ENCODE measurements at regions not wholly inside any gene's neighbourhood (a gene's known extent, or its start where the extent isn't known, plus 50 kb on each side); places are given as distances from the start of the nearest gene placed in this dataset.
"Not testable (repeated sequence)": the region's sequence is repeated elsewhere in the genome, so short reads cannot be mapped to it uniquely, and the experiment has no call there.

DNA sequence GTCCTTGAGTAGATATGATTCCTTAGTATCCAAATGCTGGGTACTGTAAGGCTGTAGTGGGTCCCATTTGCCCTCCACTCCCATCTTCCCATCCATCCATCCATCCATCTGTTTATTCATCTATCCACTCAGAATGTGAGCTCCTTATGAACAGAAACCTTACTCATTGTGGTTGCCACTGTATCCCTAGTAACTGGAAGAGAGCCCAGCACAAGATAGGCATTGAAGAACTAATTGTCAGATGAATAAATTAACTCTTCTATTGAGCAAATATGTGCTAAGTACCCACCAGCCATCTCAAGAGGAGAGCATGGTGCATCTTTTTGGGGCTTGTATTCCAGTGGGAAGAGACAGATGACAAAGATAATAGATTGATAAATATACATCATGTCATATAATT is 86.4 kb upstream of the SEZ6L start:
- Histone ChIP-seq H3K27ac (ENCODE audit: low read depth, low read length) (no peak overlapping the region), H3K4me3 (ENCODE audit: low read depth, low read length) (no peak overlapping the region), H3K36me3 (ENCODE audit: control insufficient read depth, insufficient read depth, low read length) (no peaks in the 10 kb centered on the region), H3K9me3 (ENCODE audit: control insufficient read depth, insufficient read depth, low read length) (no peaks in the 10 kb centered on the region), H3K4me1 (ENCODE audit: control insufficient read depth, insufficient read depth, low read length) (no peaks in the 10 kb centered on the region), H3K27me3 (ENCODE audit: control insufficient read depth, insufficient read depth, low read length) (no peaks in the 10 kb centered on the region)
- peak in 1 of 6 donors; percentile 73 for DNase-seq (ENCODE audit: low read depth in 4 of 6, low spot score in 6 of 6)

DNA sequence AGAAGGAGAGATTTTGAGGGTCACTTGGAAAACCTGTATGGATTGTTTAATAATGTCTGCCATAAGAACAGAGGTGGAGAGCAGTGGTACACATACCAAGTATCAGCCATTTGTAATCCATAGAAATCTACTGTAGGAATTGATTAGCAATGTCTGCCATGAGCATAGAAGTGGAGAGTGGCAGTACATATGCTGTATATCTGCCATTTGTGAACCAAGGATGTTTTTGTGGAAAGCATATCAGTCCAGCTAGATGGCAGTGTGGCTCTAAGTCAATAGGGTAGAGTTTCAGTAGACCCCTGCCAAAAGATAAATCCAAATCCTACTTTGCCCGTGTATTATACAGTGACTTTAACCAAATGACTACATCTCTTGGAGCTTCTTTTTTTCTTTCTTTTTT is 82.9 kb upstream of the SEZ6L start:
- no peaks in the 10 kb centered on the region for H3K36me3 ChIP-seq (ENCODE audit: control insufficient read depth, insufficient read depth, low read length)
- H3K4me1 ChIP-seq (ENCODE audit: control insufficient read depth, insufficient read depth, low read length) = no peaks in the 10 kb centered on the region
- no CpG with 5 or more reads among the region's 1 CpG for WGBS (ENCODE audit: insufficient coverage)
- H3K4me3 ChIP-seq (ENCODE audit: low read depth, low read length) = no peak overlapping the region
- DNase-seq (ENCODE audit: low read depth in 4 of 6, low spot score in 6 of 6) = peak in 2 of 6 donors; percentile 43 to 60
- H3K27me3 ChIP-seq (ENCODE audit: control insufficient read depth, insufficient read depth, low read length) = no peaks in the 10 kb centered on the region
- no peak overlapping the region for H3K27ac ChIP-seq (ENCODE audit: low read depth, low read length)
- H3K9me3 ChIP-seq (ENCODE audit: control insufficient read depth, insufficient read depth, low read length) = no peaks in the 10 kb centered on the region

DNA sequence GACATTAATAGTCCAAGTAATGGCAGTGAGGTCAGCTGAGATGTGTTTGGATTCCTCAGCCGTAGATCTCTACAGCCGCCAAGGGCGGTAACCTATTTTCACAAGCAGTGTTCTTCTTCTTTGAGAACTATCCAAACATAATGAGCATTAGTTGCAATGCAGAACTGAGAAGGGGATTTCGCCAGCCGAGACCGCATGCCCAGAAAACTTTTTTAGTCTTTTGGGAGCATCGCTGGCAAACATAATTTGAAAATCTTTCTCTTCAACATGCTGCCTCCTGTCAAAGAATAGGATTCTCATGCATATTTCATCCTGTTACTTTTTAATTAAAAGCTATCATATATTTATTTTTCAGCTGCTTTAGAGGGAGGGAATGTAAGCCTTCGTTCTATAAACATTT is 81.4 kb upstream of the SEZ6L start:
- Histone ChIP-seq H3K9me3 (ENCODE audit: control insufficient read depth, insufficient read depth, low read length) (no peaks in the 10 kb centered on the region), H3K36me3 (ENCODE audit: control insufficient read depth, insufficient read depth, low read length) (no peaks in the 10 kb centered on the region), H3K27ac (ENCODE audit: low read depth, low read length) (no peak overlapping the region), H3K4me3 (ENCODE audit: low read depth, low read length) (no peak overlapping the region), H3K4me1 (ENCODE audit: control insufficient read depth, insufficient read depth, low read length) (no peaks in the 10 kb centered on the region), H3K27me3 (ENCODE audit: control insufficient read depth, insufficient read depth, low read length) (no peaks in the 10 kb centered on the region)
- 44% methylated on average over 3 of the region's 8 CpGs for WGBS (ENCODE audit: insufficient coverage)
- DNase-seq (ENCODE audit: low read depth in 4 of 6, low spot score in 6 of 6) = peak in 1 of 6 donors; percentile 77

DNA sequence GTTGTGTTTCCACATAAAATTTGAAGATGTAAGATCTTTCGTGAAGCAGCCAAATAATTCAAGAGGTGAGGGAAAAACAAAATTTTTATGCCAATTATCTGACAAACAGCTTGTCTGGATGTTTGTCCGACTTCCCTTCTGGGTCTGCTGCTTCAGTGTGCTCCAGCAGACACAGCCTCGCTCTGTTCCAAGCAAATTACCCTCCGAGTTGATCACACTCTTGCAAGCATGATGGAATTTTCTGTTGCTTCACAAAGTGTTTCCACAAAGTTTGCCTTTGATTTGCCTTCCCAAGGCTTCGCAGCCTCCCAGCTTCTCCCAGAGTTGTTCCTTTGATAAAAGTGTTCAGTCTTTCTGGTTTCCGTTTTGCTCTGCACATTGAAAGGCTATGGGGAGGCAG is 78.4 kb upstream of the SEZ6L start:
- no peaks in the 10 kb centered on the region for H3K27me3 ChIP-seq (ENCODE audit: control insufficient read depth, insufficient read depth, low read length)
- peak in 1 of 6 donors; percentile 63 for DNase-seq (ENCODE audit: low read depth in 4 of 6, low spot score in 6 of 6)
- no peak overlapping the region for H3K27ac ChIP-seq (ENCODE audit: low read depth, low read length)
- no peak overlapping the region for H3K4me3 ChIP-seq (ENCODE audit: low read depth, low read length)
- WGBS (ENCODE audit: insufficient coverage) = 67% methylated on average over 5 of the region's 6 CpGs
- no peaks in the 10 kb centered on the region for H3K4me1 ChIP-seq (ENCODE audit: control insufficient read depth, insufficient read depth, low read length)
- H3K36me3 ChIP-seq (ENCODE audit: control insufficient read depth, insufficient read depth, low read length) = no peaks in the 10 kb centered on the region
- H3K9me3 ChIP-seq (ENCODE audit: control insufficient read depth, insufficient read depth, low read length) = no peaks in the 10 kb centered on the region

DNA sequence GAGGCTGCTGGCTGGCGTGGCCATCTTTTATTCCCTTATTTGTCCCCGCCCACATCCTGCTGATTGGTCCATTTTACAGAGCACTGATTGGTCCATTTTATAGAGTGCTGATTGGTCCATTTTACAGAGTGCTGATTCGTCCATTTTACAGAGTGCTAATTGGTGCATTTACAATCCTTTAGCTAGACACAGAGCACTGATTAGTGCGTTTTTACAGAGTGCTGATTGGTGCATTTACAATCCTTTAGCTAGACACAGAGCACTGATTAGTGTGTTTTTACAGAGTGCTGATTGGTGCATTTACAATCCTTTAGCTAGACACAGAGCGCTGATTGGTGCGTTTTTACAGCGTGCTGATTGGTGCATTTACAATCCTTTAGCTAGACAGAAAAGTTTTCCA is 74.8 kb upstream of the SEZ6L start:
- not testable (repeated sequence) for H3K9me3 ChIP-seq (ENCODE audit: control insufficient read depth, insufficient read depth, low read length); H3K27me3 ChIP-seq (ENCODE audit: control insufficient read depth, insufficient read depth, low read length); H3K4me1 ChIP-seq (ENCODE audit: control insufficient read depth, insufficient read depth, low read length); H3K36me3 ChIP-seq (ENCODE audit: control insufficient read depth, insufficient read depth, low read length); H3K27ac ChIP-seq (ENCODE audit: low read depth, low read length); H3K4me3 ChIP-seq (ENCODE audit: low read depth, low read length); DNase-seq (ENCODE audit: low read depth in 4 of 6, low spot score in 6 of 6)
- 92% methylated on average over 2 of the region's 7 CpGs for WGBS (ENCODE audit: insufficient coverage)

DNA sequence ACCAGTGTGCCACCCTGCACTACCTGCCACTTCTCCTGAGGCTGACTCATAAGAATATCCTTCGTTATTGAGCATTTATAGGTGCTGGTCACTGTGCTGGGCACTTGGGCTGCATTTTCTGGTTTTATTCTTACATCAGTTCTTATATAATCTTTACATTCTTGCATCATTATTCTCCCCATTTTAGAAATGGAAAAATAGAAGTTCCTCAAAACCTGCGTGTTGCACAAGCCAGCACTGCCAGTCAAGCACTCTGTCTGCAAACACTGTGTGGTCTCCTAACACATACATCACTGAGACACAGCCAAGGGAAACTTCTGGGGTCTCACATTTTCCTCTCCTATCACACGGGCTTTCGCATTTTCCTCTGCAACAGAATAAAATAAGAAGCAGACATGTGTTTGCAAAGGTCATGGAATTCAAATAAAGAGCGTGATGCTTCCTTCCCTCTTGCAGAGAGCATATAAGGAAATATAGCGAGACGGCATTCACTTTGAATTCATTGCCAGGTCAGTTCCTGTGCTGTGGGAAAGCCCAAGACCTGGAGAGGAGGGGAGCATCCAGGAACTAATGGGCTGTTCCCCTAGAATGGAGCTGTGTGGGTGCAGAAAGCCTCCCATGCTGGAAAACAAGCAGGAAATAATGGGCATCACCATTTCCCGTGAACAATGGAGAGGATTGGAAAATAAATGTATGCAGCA is 73.9 kb upstream of the SEZ6L start:
- no peak overlapping the region for H3K27ac ChIP-seq (ENCODE audit: low read depth, low read length)
- no peaks in the 10 kb centered on the region for H3K9me3 ChIP-seq (ENCODE audit: control insufficient read depth, insufficient read depth, low read length)
- H3K4me3 ChIP-seq (ENCODE audit: low read depth, low read length) = no peak overlapping the region
- peak in 1 of 6 donors; percentile 30 for DNase-seq (ENCODE audit: low read depth in 4 of 6, low spot score in 6 of 6)
- H3K4me1 ChIP-seq (ENCODE audit: control insufficient read depth, insufficient read depth, low read length) = no peaks in the 10 kb centered on the region
- H3K27me3 ChIP-seq (ENCODE audit: control insufficient read depth, insufficient read depth, low read length) = no peaks in the 10 kb centered on the region
- H3K36me3 ChIP-seq (ENCODE audit: control insufficient read depth, insufficient read depth, low read length) = no peaks in the 10 kb centered on the region
- WGBS (ENCODE audit: insufficient coverage) = 66% methylated on average over 4 of the region's 8 CpGs

DNA sequence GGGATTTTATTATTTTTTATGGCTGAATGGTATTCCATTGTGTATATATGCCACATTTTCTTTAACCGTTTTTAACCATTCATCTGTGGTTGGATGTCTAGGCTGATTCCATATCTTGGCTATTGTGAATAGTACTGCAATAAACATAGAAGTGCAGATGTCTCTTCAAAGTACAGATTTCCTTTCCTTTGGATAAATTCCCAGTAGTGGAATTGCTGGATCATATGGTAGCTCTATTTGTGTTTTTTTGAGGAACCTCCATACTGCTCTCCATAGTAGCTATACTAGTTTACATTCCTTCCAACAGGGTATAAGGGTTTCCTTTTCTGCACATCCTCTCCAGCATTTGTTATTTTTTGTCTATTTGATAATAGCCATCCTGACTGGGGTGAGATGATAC is 71.9 kb upstream of the SEZ6L start:
- Histone ChIP-seq H3K27me3 (ENCODE audit: control insufficient read depth, insufficient read depth, low read length) (no peaks in the 10 kb centered on the region), H3K36me3 (ENCODE audit: control insufficient read depth, insufficient read depth, low read length) (no peaks in the 10 kb centered on the region), H3K4me3 (ENCODE audit: low read depth, low read length) (no peak overlapping the region), H3K9me3 (ENCODE audit: control insufficient read depth, insufficient read depth, low read length) (no peaks in the 10 kb centered on the region), H3K27ac (ENCODE audit: low read depth, low read length) (no peak overlapping the region), H3K4me1 (ENCODE audit: control insufficient read depth, insufficient read depth, low read length) (peaks cover 2% of the 10 kb centered on the region)
- no CpG with 5 or more reads among the region's 1 CpG for WGBS (ENCODE audit: insufficient coverage)
- DNase-seq (ENCODE audit: low read depth in 4 of 6, low spot score in 6 of 6) = peak in 1 of 6 donors; percentile 53

DNA sequence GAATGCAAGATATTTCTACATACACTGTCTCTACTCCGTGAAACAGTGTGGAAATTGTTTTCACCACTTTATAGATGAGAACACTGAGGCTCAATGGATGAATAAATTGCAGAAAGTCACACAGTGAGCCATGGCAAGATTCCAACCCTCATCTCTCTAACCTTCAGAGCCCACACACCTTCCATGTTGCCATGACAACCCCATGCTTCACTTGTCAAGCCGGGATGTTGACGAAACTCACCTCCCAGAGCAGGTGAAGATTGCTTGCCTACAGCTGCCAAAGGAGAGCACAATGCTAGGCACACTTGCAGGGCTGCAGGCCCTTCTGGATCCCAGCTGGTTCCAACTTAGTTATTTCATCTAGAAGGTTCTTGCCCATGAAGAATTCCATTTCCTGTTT is 71.4 kb upstream of the SEZ6L start:
- Histone ChIP-seq H3K9me3 (ENCODE audit: control insufficient read depth, insufficient read depth, low read length) (no peaks in the 10 kb centered on the region), H3K4me3 (ENCODE audit: low read depth, low read length) (no peak overlapping the region), H3K4me1 (ENCODE audit: control insufficient read depth, insufficient read depth, low read length) (peaks cover 2% of the 10 kb centered on the region), H3K27ac (ENCODE audit: low read depth, low read length) (no peak overlapping the region), H3K27me3 (ENCODE audit: control insufficient read depth, insufficient read depth, low read length) (no peaks in the 10 kb centered on the region), H3K36me3 (ENCODE audit: control insufficient read depth, insufficient read depth, low read length) (no peaks in the 10 kb centered on the region)
- WGBS (ENCODE audit: insufficient coverage) = 60% methylated on average over 2 of the region's 3 CpGs
- DNase-seq (ENCODE audit: low read depth in 4 of 6, low spot score in 6 of 6) = no peak

DNA sequence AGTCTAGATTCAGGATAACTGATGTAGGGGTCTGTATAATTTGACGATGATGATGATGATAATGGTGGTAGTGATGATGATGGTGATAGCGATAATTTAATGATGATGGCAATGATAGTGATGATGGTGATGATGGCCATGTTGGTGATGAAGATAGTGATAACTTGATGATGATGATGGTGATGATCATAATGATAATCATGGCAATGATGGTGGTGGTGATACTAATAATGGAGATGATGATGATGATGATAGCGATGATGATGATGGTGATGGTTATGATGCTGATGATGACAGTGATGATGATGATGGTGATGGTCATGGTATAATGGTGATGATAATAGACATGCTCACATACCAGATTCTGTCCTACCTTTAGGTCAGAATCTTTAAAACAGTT is 66.2 kb upstream of the SEZ6L start:
- no peak for DNase-seq (ENCODE audit: low read depth in 4 of 6, low spot score in 6 of 6)
- WGBS (ENCODE audit: insufficient coverage) = 100% methylated on average over 2 of the region's 3 CpGs
- Histone ChIP-seq H3K36me3 (ENCODE audit: control insufficient read depth, insufficient read depth, low read length) (no peaks in the 10 kb centered on the region), H3K4me1 (ENCODE audit: control insufficient read depth, insufficient read depth, low read length) (peaks cover 2% of the 10 kb centered on the region), H3K9me3 (ENCODE audit: control insufficient read depth, insufficient read depth, low read length) (no peaks in the 10 kb centered on the region), H3K4me3 (ENCODE audit: low read depth, low read length) (no peak overlapping the region), H3K27ac (ENCODE audit: low read depth, low read length) (no peak overlapping the region), H3K27me3 (ENCODE audit: control insufficient read depth, insufficient read depth, low read length) (no peaks in the 10 kb centered on the region)

DNA sequence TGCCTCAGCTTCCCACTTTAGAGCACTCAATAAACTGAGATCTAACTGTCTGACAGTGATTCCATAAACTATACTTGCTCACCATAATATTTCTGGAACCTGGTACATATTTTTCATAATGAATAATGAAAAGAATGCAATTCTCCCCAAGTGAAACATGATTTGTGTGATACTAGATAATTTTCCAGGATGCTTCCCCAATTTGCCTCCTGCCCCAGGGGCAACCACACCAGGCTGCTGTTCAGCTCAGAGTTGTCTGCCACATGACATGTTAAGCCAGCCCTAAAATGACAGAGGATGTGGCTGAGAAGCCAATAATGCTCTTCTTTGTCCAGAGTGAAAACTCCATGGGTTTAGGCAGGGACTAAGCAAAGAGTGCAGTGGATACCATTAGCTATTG is 62.9 kb upstream of the SEZ6L start:
- Histone ChIP-seq H3K4me3 (ENCODE audit: low read depth, low read length) (no peak overlapping the region), H3K36me3 (ENCODE audit: control insufficient read depth, insufficient read depth, low read length) (no peaks in the 10 kb centered on the region), H3K27ac (ENCODE audit: low read depth, low read length) (no peak overlapping the region), H3K27me3 (ENCODE audit: control insufficient read depth, insufficient read depth, low read length) (no peaks in the 10 kb centered on the region), H3K4me1 (ENCODE audit: control insufficient read depth, insufficient read depth, low read length) (peaks cover 2% of the 10 kb centered on the region), H3K9me3 (ENCODE audit: control insufficient read depth, insufficient read depth, low read length) (no peaks in the 10 kb centered on the region)
- no peak for DNase-seq (ENCODE audit: low read depth in 4 of 6, low spot score in 6 of 6)
